ENCODE measurements at regions not wholly inside any gene's neighbourhood (a gene's known extent, or its start where the extent isn't known, plus 50 kb on each side); places are given as distances from the start of the nearest gene placed in this dataset.

- POLR2A ChIA-PET, result no interaction called here
- DNase-seq (ENCODE audit: extremely low spot score), result no peak
- TF ChIP-seq PKNOX1 (IDR thresholded peaks at IDR 0.05), result no peak
- TF ChIP-seq L3MBTL2 (conservative IDR thresholded peaks at IDR 0.05), result no peak
- no peak for TF ChIP-seq ARNT (IDR thresholded peaks at IDR 0.05)
- no peak for TF ChIP-seq SUZ12 (IDR thresholded peaks at IDR 0.05)
- no peak for TF ChIP-seq FOXM1 (IDR thresholded peaks at IDR 0.05; ENCODE audit: borderline replicate concordance)
- no peak for TF ChIP-seq FOXK2 (IDR thresholded peaks at IDR 0.05)
- no peak for TF ChIP-seq ZNF384 (IDR thresholded peaks at IDR 0.05)
- TF ChIP-seq FOXA1 (IDR thresholded peaks at IDR 0.05), result no peak
- TF ChIP-seq HDGF (IDR thresholded peaks at IDR 0.05; ENCODE audit: borderline replicate concordance), result no peak
- TF ChIP-seq BHLHE40 (IDR thresholded peaks at IDR 0.05; ENCODE audit: borderline replicate concordance), result no peak
- no peak for TF ChIP-seq TARDBP (IDR thresholded peaks at IDR 0.05)
- no peak for TF ChIP-seq NFRKB (IDR thresholded peaks at IDR 0.05)
- CTCF ChIA-PET, result no interaction called here
Measured at GRCh38 chr12:18946106-18946505, 183.4 kb upstream of the PLEKHA5 start.

- no peak for DNase-seq (ENCODE audit: extremely low spot score)
- TF ChIP-seq NFRKB (IDR thresholded peaks at IDR 0.05), result no peak
- no peak for TF ChIP-seq ELF4 (IDR thresholded peaks at IDR 0.05)
- no peak for TF ChIP-seq LEF1 (IDR thresholded peaks at IDR 0.05; ENCODE audit: borderline replicate concordance)
- no peak for TF ChIP-seq CTBP1 (IDR thresholded peaks at IDR 0.05; ENCODE audit: borderline replicate concordance)
- no peak for TF ChIP-seq SP1 (IDR thresholded peaks at IDR 0.05)
- no peak for TF ChIP-seq FOXM1 (IDR thresholded peaks at IDR 0.05; ENCODE audit: borderline replicate concordance)
- TF ChIP-seq TARDBP (IDR thresholded peaks at IDR 0.05), result no peak
- no peak for TF ChIP-seq ARNT (IDR thresholded peaks at IDR 0.05)
- TF ChIP-seq BHLHE40 (IDR thresholded peaks at IDR 0.05; ENCODE audit: borderline replicate concordance), result no peak
- no peak for TF ChIP-seq PKNOX1 (IDR thresholded peaks at IDR 0.05)
- CTCF ChIA-PET, result no interaction called here
- POLR2A ChIA-PET, result no interaction called here
Measured at GRCh38 chr12:18951218-18951617, 178.3 kb upstream of the PLEKHA5 start.

GRCh38 chr12:18953505-18953904 lies 176.0 kb upstream of the PLEKHA5 start:
- DNase-seq (ENCODE audit: extremely low spot score), result no peak
- ChIA-PET CTCF (no interaction called here), POLR2A (no interaction called here)
- no peak for TF ChIP-seq TARDBP (IDR thresholded peaks at IDR 0.05)
- no peak for TF ChIP-seq BHLHE40 (IDR thresholded peaks at IDR 0.05; ENCODE audit: borderline replicate concordance)
- no peak for TF ChIP-seq FOXM1 (IDR thresholded peaks at IDR 0.05; ENCODE audit: borderline replicate concordance)
- TF ChIP-seq ARNT (IDR thresholded peaks at IDR 0.05), result no peak
- TF ChIP-seq HDGF (IDR thresholded peaks at IDR 0.05; ENCODE audit: borderline replicate concordance), result no peak
- TF ChIP-seq SP1 (IDR thresholded peaks at IDR 0.05), result no peak
- TF ChIP-seq CTBP1 (IDR thresholded peaks at IDR 0.05; ENCODE audit: borderline replicate concordance), result no peak
- TF ChIP-seq L3MBTL2 (conservative IDR thresholded peaks at IDR 0.05), result no peak
- TF ChIP-seq ZNF384 (IDR thresholded peaks at IDR 0.05), result no peak
- no peak for TF ChIP-seq ELF4 (IDR thresholded peaks at IDR 0.05)
- TF ChIP-seq PKNOX1 (IDR thresholded peaks at IDR 0.05), result no peak
- no peak for TF ChIP-seq FOXA1 (IDR thresholded peaks at IDR 0.05)
- TF ChIP-seq LEF1 (IDR thresholded peaks at IDR 0.05; ENCODE audit: borderline replicate concordance), result no peak
- no peak for TF ChIP-seq SUZ12 (IDR thresholded peaks at IDR 0.05)
- no peak for TF ChIP-seq NFRKB (IDR thresholded peaks at IDR 0.05)
- no peak for TF ChIP-seq FOXK2 (IDR thresholded peaks at IDR 0.05)

- POLR2A ChIA-PET, result no interaction called here
- CTCF ChIA-PET, result no interaction called here
- DNase-seq (ENCODE audit: extremely low spot score), result no peak
- TF ChIP-seq LEF1 (IDR thresholded peaks at IDR 0.05; ENCODE audit: borderline replicate concordance) (no peak), HDGF (IDR thresholded peaks at IDR 0.05; ENCODE audit: borderline replicate concordance) (no peak), FOXK2 (IDR thresholded peaks at IDR 0.05) (no peak), FOXM1 (IDR thresholded peaks at IDR 0.05; ENCODE audit: borderline replicate concordance) (no peak), SP1 (IDR thresholded peaks at IDR 0.05) (no peak), SUZ12 (IDR thresholded peaks at IDR 0.05) (no peak), L3MBTL2 (conservative IDR thresholded peaks at IDR 0.05) (no peak), BHLHE40 (IDR thresholded peaks at IDR 0.05; ENCODE audit: borderline replicate concordance) (no peak)
Measured at GRCh38 chr12:18955594-18955993, 173.9 kb upstream of the PLEKHA5 start.

- DNase-seq (ENCODE audit: extremely low spot score), result no peak
- CTCF ChIA-PET, result no interaction called here
- TF ChIP-seq ARNT (IDR thresholded peaks at IDR 0.05) (no peak), HDGF (IDR thresholded peaks at IDR 0.05; ENCODE audit: borderline replicate concordance) (no peak), ELF4 (IDR thresholded peaks at IDR 0.05) (no peak), BHLHE40 (IDR thresholded peaks at IDR 0.05; ENCODE audit: borderline replicate concordance) (no peak), TARDBP (IDR thresholded peaks at IDR 0.05) (no peak), ZNF384 (IDR thresholded peaks at IDR 0.05) (no peak), SUZ12 (IDR thresholded peaks at IDR 0.05) (no peak), PKNOX1 (IDR thresholded peaks at IDR 0.05) (no peak), FOXA1 (IDR thresholded peaks at IDR 0.05) (no peak), LEF1 (IDR thresholded peaks at IDR 0.05; ENCODE audit: borderline replicate concordance) (no peak), FOXM1 (IDR thresholded peaks at IDR 0.05; ENCODE audit: borderline replicate concordance) (no peak), CTBP1 (IDR thresholded peaks at IDR 0.05; ENCODE audit: borderline replicate concordance) (no peak), FOXK2 (IDR thresholded peaks at IDR 0.05) (no peak), NFRKB (IDR thresholded peaks at IDR 0.05) (no peak), SP1 (IDR thresholded peaks at IDR 0.05) (no peak), L3MBTL2 (conservative IDR thresholded peaks at IDR 0.05) (no peak)
- POLR2A ChIA-PET, result no interaction called here
Measured at GRCh38 chr12:18965203-18965602, 164.3 kb upstream of the PLEKHA5 start.

- TF ChIP-seq TARDBP (IDR thresholded peaks at IDR 0.05) (no peak), FOXA1 (IDR thresholded peaks at IDR 0.05) (no peak), ZNF384 (IDR thresholded peaks at IDR 0.05) (no peak), HDGF (IDR thresholded peaks at IDR 0.05; ENCODE audit: borderline replicate concordance) (no peak), L3MBTL2 (conservative IDR thresholded peaks at IDR 0.05) (no peak), NFRKB (IDR thresholded peaks at IDR 0.05) (no peak), SP1 (IDR thresholded peaks at IDR 0.05) (no peak), BHLHE40 (IDR thresholded peaks at IDR 0.05; ENCODE audit: borderline replicate concordance) (no peak), PKNOX1 (IDR thresholded peaks at IDR 0.05) (no peak), CTBP1 (IDR thresholded peaks at IDR 0.05; ENCODE audit: borderline replicate concordance) (no peak), ELF4 (IDR thresholded peaks at IDR 0.05) (no peak), LEF1 (IDR thresholded peaks at IDR 0.05; ENCODE audit: borderline replicate concordance) (no peak), SUZ12 (IDR thresholded peaks at IDR 0.05) (no peak), ARNT (IDR thresholded peaks at IDR 0.05) (no peak), FOXK2 (IDR thresholded peaks at IDR 0.05) (no peak), FOXM1 (IDR thresholded peaks at IDR 0.05; ENCODE audit: borderline replicate concordance) (no peak)
- ChIA-PET POLR2A (no interaction called here), CTCF (no interaction called here)
- DNase-seq (ENCODE audit: extremely low spot score), result no peak
Measured at GRCh38 chr12:18966954-18967353, 162.6 kb upstream of the PLEKHA5 start.

All from HEK293T (cell line).